ENCODE measurements at regions not wholly inside any gene's neighbourhood (a gene's known extent, or its start where the extent isn't known, plus 50 kb on each side); places are given as distances from the start of the nearest gene placed in this dataset.
"Not testable (repeated sequence)": the region's sequence is repeated elsewhere in the genome, so short reads cannot be mapped to it uniquely, and the experiment has no call there.

- Histone ChIP-seq H3K36me3 (no peaks in the 10 kb centered on the region), H3K9me3 (no peaks in the 10 kb centered on the region), H3K27me3 (no peaks in the 10 kb centered on the region), H3K4me3 (no peak overlapping the region)
- no peak for DNase-seq
Measured at GRCh38 chr14:105774001-105774400, 247.6 kb downstream of the TMEM121 start.

DNA sequence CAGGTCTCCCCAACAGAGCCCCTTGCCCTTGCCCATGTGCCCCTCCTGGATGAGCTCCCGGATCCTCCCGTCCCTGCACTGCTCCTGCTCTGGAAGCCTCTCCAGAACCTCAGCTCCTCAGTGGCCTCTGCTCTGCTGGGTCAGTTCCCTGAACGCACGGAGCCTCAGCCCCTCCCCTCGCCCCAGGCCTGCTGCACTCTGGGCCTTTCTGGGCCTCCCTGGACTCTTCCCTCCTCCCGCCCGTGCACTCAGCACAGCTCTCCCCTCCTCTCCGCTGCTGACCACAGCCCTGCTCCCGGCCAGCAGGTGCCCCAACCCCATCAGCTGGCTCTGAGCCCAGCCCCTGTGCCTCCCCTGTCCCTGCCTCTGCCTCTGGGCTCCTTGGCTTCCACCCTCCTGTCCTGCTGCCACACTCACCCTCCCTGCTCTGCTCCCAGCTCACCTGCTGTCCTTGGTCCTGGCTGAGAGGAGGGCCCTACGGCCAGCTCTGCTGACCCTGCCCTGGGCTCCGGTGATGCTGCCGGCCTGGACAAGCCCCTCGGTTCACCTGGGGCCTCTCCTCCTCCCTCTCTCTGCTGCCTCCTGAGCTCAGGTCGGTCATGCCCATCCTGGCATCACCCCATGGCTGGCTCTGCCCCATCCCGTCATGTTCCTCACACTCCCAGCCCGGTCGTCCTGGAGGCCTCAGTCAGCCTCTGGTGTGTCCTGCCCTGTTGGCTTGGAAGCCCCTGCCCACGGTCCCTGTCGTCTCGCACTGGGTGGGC, 248.4 kb downstream of the TMEM121 start:
- not testable (repeated sequence) for H3K27me3 ChIP-seq, DNase-seq, H3K9me3 ChIP-seq

DNA sequence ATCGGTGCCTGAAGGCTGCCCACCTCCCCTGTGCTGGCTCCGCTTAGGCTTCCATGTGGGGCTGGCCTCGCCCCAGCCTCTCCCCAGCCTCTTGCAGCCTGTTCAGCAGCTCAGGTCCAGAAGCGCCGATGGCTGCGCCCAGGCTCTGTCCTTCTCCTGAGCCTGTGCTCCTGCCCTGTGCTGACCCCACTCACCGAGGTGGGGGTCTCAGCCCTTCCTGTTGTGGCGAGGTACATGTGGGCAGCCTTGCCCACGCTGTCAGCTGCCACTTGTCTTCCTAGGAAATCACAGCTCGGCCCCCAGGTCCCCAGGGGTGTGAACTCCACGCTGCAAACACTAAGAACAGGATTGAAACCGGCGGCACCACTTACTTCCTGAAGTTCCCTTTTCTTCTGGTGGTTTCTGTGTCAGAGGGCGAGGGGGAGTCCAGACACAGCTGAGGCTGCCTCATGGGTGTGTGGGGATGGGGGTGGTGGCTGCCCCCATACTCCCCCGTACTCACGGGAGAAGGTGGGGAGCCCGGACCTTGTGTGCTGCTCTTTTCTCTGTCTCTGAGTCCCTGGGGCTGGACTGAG, 249.1 kb downstream of the TMEM121 start:
- not testable (repeated sequence) for H3K4me3 ChIP-seq, DNase-seq, H3K36me3 ChIP-seq, H3K9me3 ChIP-seq, H3K27me3 ChIP-seq

More for the DNA sequence above, 248.4 kb downstream of the TMEM121 start:
- H3K4me3 ChIP-seq, H3K36me3 ChIP-seq: not testable (repeated sequence)

DNA sequence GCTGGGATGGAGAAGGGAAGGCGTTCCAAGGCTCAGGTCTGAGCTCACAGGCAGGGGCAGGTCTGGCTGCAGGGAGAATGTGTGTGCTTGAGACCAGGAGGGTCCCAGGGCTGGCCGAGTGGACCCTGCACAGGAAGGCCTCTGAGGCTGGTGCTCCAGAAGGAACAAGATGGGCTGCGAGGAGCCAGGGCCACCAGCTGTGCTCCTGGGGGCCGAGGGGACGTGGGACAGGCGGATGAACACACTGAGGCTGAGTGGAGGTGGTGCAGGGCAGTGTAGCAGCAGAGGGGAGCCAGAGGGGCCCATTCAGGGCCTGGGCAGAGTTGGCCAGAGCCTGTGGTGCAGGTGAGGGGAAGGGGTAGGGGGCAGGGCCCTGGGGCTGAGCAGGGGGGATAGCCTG, 249.7 kb downstream of the TMEM121 start:
- not testable (repeated sequence) for H3K9me3 ChIP-seq, H3K4me3 ChIP-seq, H3K27me3 ChIP-seq, DNase-seq, H3K36me3 ChIP-seq

DNA sequence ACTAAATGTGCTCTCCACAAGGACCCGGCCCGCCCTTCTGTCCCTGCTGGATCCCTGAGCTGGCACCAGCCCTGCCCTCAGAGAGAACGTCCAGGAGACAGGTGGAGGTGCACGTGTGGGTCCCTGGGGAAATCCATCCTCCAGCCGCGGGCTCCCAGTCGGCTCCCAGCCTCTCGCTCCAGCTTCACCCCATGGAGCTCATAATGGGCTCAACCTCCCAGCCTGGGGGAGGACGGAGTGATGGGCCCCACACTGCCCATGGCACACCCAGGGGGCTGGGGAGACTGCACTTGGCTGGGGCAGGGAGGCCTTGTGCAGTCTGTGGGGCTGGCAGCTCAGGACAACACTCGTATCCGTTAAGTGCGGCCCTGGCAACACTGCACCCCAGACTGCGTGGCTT, 250.5 kb downstream of the TMEM121 start:
- no peak for DNase-seq
- Histone ChIP-seq H3K27me3 (no peaks in the 10 kb centered on the region), H3K36me3 (no peaks in the 10 kb centered on the region), H3K9me3 (no peaks in the 10 kb centered on the region), H3K4me3 (no peak overlapping the region)

GRCh38 chr14:105783707-105784106, 257.3 kb downstream of the TMEM121 start:
- no peak for DNase-seq
- Histone ChIP-seq H3K4me3 (no peak overlapping the region), H3K36me3 (no peaks in the 10 kb centered on the region), H3K27me3 (no peaks in the 10 kb centered on the region), H3K9me3 (no peaks in the 10 kb centered on the region)

GRCh38 chr14:105793836-105794235, 267.5 kb downstream of the TMEM121 start:
- no peaks in the 10 kb centered on the region for H3K27me3 ChIP-seq
- no peaks in the 10 kb centered on the region for H3K9me3 ChIP-seq
- no peak overlapping the region for H3K4me3 ChIP-seq
- H3K36me3 ChIP-seq = no peaks in the 10 kb centered on the region
- DNase-seq = no peak

DNA sequence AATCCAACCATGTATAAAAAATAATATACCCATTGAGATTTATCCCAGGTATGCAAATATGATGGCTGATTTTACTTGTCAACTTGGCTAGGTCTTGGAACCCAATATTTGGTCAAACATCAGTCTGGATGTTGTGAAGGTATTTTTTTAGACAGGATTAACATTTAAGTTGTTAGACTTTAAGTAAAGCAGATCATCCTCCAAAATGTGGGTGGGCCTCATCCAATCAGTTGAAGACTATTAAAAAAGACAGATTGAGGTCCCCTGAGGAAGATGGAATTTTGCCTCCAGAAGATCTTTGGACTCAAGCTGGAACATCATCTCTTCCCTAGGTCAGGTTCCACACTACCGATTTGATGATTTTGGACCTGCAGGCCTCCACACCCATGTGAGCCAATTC, 271.2 kb downstream of the TMEM121 start:
- Histone ChIP-seq H3K9me3 (no peaks in the 10 kb centered on the region), H3K4me3 (no peak overlapping the region), H3K27me3 (no peaks in the 10 kb centered on the region), H3K36me3 (no peaks in the 10 kb centered on the region)
- DNase-seq = no peak

- Histone ChIP-seq H3K27me3 (no peaks in the 10 kb centered on the region), H3K9me3 (no peaks in the 10 kb centered on the region), H3K36me3 (no peaks in the 10 kb centered on the region), H3K4me3 (no peak overlapping the region)
- no peak for DNase-seq
Measured at GRCh38 chr14:105805701-105806100, 279.3 kb downstream of the TMEM121 start.

DNA sequence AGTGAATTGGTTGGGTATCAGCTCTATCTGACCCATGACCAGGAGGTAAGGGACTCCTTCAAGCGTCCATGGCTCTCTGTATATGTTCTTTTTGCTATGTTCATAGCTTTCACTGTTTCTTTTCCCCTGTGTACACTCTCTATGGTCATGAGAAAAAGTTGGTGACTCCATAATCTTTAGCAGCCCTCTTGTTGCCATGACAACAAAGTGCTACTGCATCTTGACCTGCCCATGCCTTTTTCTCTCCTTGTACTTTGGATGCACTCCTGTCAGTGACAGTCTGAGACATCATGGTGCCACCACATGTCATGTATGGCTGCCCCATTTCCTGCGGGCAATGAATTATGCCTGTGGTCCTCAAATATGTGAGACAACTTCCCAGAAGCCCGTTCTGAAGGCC, 280.2 kb downstream of the TMEM121 start:
- no peak for DNase-seq

GRCh38 chr14:105817971-105818711, 291.8 kb downstream of the TMEM121 start:
- no peaks in the 10 kb centered on the region for H3K27me3 ChIP-seq
- no peaks in the 10 kb centered on the region for H3K9me3 ChIP-seq
- H3K36me3 ChIP-seq = no peaks in the 10 kb centered on the region
- DNase-seq = no peak
- no peak overlapping the region for H3K4me3 ChIP-seq

More for the DNA sequence above, 280.2 kb downstream of the TMEM121 start:
- no peaks in the 10 kb centered on the region for H3K9me3 ChIP-seq
- no peaks in the 10 kb centered on the region for H3K36me3 ChIP-seq
- no peaks in the 10 kb centered on the region for H3K27me3 ChIP-seq
- no peak overlapping the region for H3K4me3 ChIP-seq

GRCh38 chr14:105818712-105819005, 292.3 kb downstream of the TMEM121 start:
- no peaks in the 10 kb centered on the region for H3K9me3 ChIP-seq

GRCh38 chr14:105830171-105830570, 303.8 kb downstream of the TMEM121 start:
- Histone ChIP-seq H3K9me3 (no peaks in the 10 kb centered on the region), H3K4me3 (no peak overlapping the region), H3K36me3 (no peaks in the 10 kb centered on the region), H3K27me3 (no peaks in the 10 kb centered on the region)
- DNase-seq = no peak

More at GRCh38 chr14:105818712-105819005, 292.3 kb downstream of the TMEM121 start:
- Histone ChIP-seq H3K4me3 (no peak overlapping the region), H3K27me3 (no peaks in the 10 kb centered on the region), H3K36me3 (no peaks in the 10 kb centered on the region)
- DNase-seq = no peak

- Histone ChIP-seq H3K27me3 (no peaks in the 10 kb centered on the region), H3K36me3 (no peaks in the 10 kb centered on the region), H3K9me3 (no peaks in the 10 kb centered on the region), H3K4me3 (no peak overlapping the region)
- no peak for DNase-seq
Measured at GRCh38 chr14:105836160-105836559, 309.8 kb downstream of the TMEM121 start.

DNA sequence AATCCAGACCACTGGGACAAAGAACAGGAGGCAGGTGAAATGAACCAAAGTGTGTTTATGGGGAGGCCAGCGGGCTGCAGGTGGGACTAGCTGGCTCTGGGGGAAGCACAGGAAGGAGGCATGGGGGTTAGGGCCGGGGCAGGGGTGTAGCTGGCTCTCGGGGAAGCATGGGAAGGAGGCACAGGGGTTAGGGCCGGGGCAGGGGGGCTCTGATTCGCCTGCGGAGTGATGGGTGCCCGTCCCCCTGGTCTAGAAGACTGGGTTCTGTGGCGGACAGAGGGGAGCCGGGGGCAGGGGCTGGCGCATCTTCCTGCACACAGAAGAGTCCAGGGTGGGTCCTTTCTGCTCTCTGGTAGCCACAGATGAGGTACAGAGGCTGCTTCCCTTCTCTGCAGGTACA, 310.3 kb downstream of the TMEM121 start:
- Histone ChIP-seq H3K27me3 (no peaks in the 10 kb centered on the region), H3K36me3 (no peaks in the 10 kb centered on the region), H3K9me3 (no peaks in the 10 kb centered on the region), H3K4me3 (no peak overlapping the region)
- DNase-seq = no peak

DNA sequence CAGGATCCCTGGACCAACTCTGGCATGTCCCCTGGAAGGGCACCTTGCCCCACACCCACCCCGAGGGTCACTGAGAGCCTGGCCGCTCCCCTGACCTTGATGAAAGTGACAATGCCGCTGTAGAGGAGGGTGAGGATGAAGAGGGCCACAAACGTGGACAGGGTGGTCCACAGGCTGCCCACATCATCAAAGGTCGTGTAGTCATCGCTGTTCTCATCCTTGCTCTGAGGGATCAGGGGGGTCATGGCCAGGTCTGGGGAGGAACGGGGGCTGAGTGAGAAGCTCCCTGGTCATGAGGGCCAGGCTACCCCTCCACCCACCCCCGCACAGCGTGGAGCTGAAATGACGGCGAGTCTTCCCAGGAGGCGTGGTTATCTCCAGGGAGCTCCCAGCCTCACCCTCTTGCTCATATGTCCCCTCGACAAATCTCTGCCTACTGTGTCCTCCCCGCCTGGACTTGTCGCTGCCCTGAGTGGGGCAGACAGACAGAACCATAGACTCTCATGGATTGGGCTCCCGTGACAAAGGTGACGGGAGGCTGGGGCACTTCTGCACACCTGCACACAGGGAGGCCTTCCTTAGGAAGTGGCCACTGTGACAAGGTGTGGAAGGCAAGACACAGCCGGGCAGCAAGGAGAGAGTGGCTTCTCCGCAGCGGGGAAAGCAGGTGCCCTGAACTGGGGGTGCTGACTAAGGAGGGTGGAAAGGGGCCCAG, 311.1 kb downstream of the TMEM121 start:
- Histone ChIP-seq H3K27me3 (no peaks in the 10 kb centered on the region), H3K9me3 (no peaks in the 10 kb centered on the region), H3K4me3 (no peak overlapping the region), H3K36me3 (no peaks in the 10 kb centered on the region)
- DNase-seq = no peak

- Histone ChIP-seq H3K27me3 (no peaks in the 10 kb centered on the region), H3K4me3 (no peak overlapping the region), H3K36me3 (no peaks in the 10 kb centered on the region), H3K9me3 (no peaks in the 10 kb centered on the region)
- no peak for DNase-seq
Measured at GRCh38 chr14:105838107-105838506, 311.7 kb downstream of the TMEM121 start.
